Mesothelial cell of epicardium (in vitro differentiated cells): ENCODE measurements at regions not wholly inside any gene's neighbourhood (a gene's known extent, or its start where the extent isn't known, plus 50 kb on each side); places are given as distances from the start of the nearest gene placed in this dataset.

Experiments used
- DNase-seq, 2 experiments: peaks; one replicate each; pipeline ENCODE4 v3.0.0; 2021; ENCODE audit warnings: low spot score in 2 of 2; ENCODE audit not compliant: unreplicated experiment in 2 of 2
- H3K27ac Mint-ChIP-seq: 2 replicates; pipeline ENCODE4 v1.8.0; 2021; ENCODE audit warnings: mixed read lengths
- H3K27me3 Mint-ChIP-seq: 2 replicates; pipeline ENCODE4 v1.8.0; 2021; ENCODE audit warnings: low read depth, mixed read lengths
- H3K36me3 Mint-ChIP-seq: 2 replicates; pipeline ENCODE4 v1.8.0; 2021; ENCODE audit warnings: mixed read lengths
- H3K4me1 Mint-ChIP-seq: 2 replicates; pipeline ENCODE4 v1.8.0; 2021; ENCODE audit warnings: mixed read lengths
- H3K4me3 Mint-ChIP-seq: 2 replicates; pipeline ENCODE4 v1.8.0; 2021; ENCODE audit warnings: mild to moderate bottlenecking, moderate library complexity, mixed read lengths
- H3K9me3 Mint-ChIP-seq: 2 replicates; pipeline ENCODE4 v1.8.0; 2021; ENCODE audit warnings: mixed read lengths
- CTCF ChIP-seq: fragments of 200-600 bp; sonication (generic); IDR thresholded peaks from one replicate; pipeline ENCODE4 v1.5.0; 2021; ENCODE audit warnings: antibody characterized with exemption; ENCODE audit not compliant: unreplicated experiment

DNA sequence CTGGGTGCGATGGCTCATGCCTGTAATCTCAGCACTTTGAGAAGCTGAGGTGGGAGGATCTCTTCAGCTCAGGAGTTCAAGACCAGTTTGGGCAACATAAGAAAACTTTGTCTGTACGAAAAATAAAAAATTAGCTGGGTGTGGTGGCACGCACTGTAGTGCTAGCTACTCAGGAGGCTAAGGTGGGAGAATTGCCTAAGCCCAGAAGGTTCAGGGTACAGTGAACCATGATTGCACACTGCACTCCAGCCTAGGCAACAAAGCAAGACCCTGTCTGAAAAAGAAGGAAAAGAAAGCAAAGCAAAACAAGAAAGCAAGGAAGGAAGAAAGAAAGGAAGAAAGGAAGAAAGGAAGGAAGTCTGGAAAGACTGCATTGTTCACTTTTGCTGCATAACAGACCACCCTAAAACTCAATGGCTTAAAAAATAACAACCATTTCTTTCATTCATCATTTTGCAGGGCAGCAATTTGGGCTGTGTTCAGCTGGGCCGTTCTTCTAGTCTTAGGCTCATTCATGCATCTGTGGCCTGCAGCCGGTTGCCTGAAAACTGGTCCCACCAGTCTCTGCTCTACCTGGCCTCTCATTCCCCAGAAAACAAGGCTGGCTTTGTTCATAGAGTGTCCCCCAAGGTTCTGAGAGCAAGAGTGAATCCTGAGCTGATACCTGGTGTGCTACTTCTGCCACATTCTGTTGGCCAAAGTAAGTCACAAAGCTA, 82.4 kb upstream of the MIER3 start:
- H3K27me3 Mint-ChIP-seq, result no peaks in the 10 kb centered on the region
- TF ChIP-seq CTCF, result no peak
- peaks cover 3% of the 10 kb centered on the region for H3K9me3 Mint-ChIP-seq
- peaks cover under 1% of the 10 kb centered on the region for H3K4me1 Mint-ChIP-seq
- H3K36me3 Mint-ChIP-seq, result no peaks in the 10 kb centered on the region
- DNase-seq, result no peak
- no peak overlapping the region for H3K4me3 Mint-ChIP-seq
- no peak overlapping the region for H3K27ac Mint-ChIP-seq

DNA sequence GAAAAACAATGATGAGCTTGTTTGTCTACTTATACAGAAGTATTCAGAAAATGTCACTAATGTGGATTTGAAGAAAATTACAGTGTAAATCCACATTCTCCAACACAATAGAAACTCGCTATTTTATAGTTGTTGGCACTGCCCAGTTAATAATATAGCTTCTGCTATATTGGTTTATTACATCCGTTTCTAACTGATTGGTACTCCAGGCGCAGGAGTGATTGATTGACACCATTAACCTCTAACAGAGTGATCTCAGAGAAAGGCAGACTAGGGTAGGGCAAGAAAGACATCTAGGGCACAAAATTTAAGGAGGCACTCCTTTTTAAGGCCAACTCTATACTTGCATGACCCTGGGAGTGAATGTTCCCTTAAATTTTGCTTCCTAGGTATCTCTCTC, 84.0 kb upstream of the MIER3 start:
- no peak overlapping the region for H3K27ac Mint-ChIP-seq
- H3K9me3 Mint-ChIP-seq, result peaks cover 3% of the 10 kb centered on the region
- no peak overlapping the region for H3K4me3 Mint-ChIP-seq
- H3K36me3 Mint-ChIP-seq, result no peaks in the 10 kb centered on the region
- no peaks in the 10 kb centered on the region for H3K27me3 Mint-ChIP-seq
- H3K4me1 Mint-ChIP-seq, result no peaks in the 10 kb centered on the region
- no peak for TF ChIP-seq CTCF
- no peak for DNase-seq

DNA sequence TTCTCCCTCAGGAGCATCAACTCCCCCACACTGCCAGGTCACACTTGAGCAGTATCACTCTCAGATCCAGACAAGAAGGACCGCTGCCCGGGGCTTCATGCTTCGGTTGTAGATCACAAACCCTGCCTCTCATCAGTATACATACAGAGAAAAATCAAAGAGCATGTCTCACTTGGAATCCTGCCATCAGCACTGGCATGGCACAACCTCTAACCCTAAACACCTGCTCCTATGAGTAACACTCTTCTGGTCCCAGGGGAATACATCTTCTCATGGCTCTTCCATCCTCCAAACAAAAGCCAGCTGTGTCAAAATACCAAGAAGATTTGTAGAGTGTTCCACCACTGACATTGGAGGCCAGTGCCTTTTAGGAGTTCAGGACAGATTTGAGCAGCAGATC, 84.8 kb upstream of the MIER3 start:
- H3K4me1 Mint-ChIP-seq, result no peaks in the 10 kb centered on the region

GRCh38 chr5:57037355-57037754, 85.4 kb upstream of the MIER3 start:
- H3K9me3 Mint-ChIP-seq, result peaks cover 3% of the 10 kb centered on the region
- H3K4me1 Mint-ChIP-seq, result no peaks in the 10 kb centered on the region
- TF ChIP-seq CTCF, result no peak
- H3K27ac Mint-ChIP-seq, result no peak overlapping the region
- no peaks in the 10 kb centered on the region for H3K27me3 Mint-ChIP-seq
- H3K36me3 Mint-ChIP-seq, result no peaks in the 10 kb centered on the region
- no peak for DNase-seq
- no peak overlapping the region for H3K4me3 Mint-ChIP-seq

More for the DNA sequence above, 84.8 kb upstream of the MIER3 start:
- Mint-ChIP-seq H3K9me3 (peaks cover 3% of the 10 kb centered on the region), H3K36me3 (no peaks in the 10 kb centered on the region), H3K27ac (no peak overlapping the region), H3K27me3 (no peaks in the 10 kb centered on the region), H3K4me3 (no peak overlapping the region)
- DNase-seq, result no peak
- no peak for TF ChIP-seq CTCF

- peaks cover 4% of the 10 kb centered on the region for H3K4me1 Mint-ChIP-seq
- H3K9me3 Mint-ChIP-seq, result no peaks in the 10 kb centered on the region
- no peak overlapping the region for H3K4me3 Mint-ChIP-seq
- TF ChIP-seq CTCF, result no peak
- no peaks in the 10 kb centered on the region for H3K36me3 Mint-ChIP-seq
- H3K27me3 Mint-ChIP-seq, result no peaks in the 10 kb centered on the region
- no peak for DNase-seq
- H3K27ac Mint-ChIP-seq, result no peak overlapping the region
These were observed 89.6 kb upstream of the MIER3 start for GRCh38 chr5:57041570-57041969.

DNA sequence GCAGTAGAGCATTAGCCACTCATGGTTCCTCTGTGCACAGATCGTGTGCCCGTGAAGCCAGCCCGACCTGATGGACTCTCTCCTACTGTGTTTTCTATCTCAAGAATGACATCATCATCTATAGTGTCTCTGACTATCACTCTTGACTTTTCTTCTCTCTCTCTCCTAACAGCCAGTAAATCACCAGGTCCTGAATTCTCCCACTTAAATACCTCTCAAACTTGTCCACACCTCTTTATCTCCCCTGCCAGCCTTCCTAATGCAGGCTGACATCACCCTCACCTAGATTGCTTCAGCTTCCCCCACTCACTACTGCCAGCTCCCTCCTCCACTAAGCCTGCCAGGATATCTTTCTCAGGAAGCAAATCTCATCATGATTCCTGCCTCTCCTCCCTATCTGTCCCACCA, 90.6 kb upstream of the MIER3 start:
- TF ChIP-seq CTCF, result no peak
- Mint-ChIP-seq H3K27ac (no peak overlapping the region), H3K27me3 (no peaks in the 10 kb centered on the region), H3K4me1 (peaks cover 4% of the 10 kb centered on the region), H3K36me3 (no peaks in the 10 kb centered on the region), H3K9me3 (no peaks in the 10 kb centered on the region), H3K4me3 (no peak overlapping the region)
- DNase-seq, result no peak
